Loucy (cell line): ENCODE measurements at regions not wholly inside any gene's neighbourhood (a gene's known extent, or its start where the extent isn't known, plus 50 kb on each side); places are given as distances from the start of the nearest gene placed in this dataset.
"Not testable (repeated sequence)": the region's sequence is repeated elsewhere in the genome, so short reads cannot be mapped to it uniquely, and the experiment has no call there.

Experiments used
- H2AFZ ChIP-seq: fragments of 200-600 bp; sonication (generic); 2 replicates; pipeline ENCODE4 v1.6.0; 2016; ENCODE audit warnings: antibody characterized with exemption, mild to moderate bottlenecking, low read length, moderate library complexity
- H3F3A ChIP-seq: fragments of 200-600 bp; 2 replicates; pipeline ENCODE4 v1.6.0; 2016; ENCODE audit warnings: antibody characterized with exemption, low read depth, mild to moderate bottlenecking
- H3K27me3 ChIP-seq: fragments of 200-600 bp; sonication (generic); 2 replicates; pipeline ENCODE4 v1.6.1; 2014; ENCODE audit warnings: low read length, mild to moderate bottlenecking; ENCODE audit not compliant: insufficient read depth, poor library complexity, severe bottlenecking
- H3K36me3 ChIP-seq: fragments of 200-600 bp; sonication (generic); 2 replicates; pipeline ENCODE4 v1.6.1; 2016; ENCODE audit warnings: low read length; ENCODE audit not compliant: insufficient read depth
- H3K4me1 ChIP-seq: fragments of 200-600 bp; sonication (generic); 2 replicates; pipeline ENCODE4 v1.5.1; 2014; ENCODE audit warnings: low read length, mild to moderate bottlenecking; ENCODE audit not compliant: insufficient read depth, poor library complexity, severe bottlenecking
- H3K4me2 ChIP-seq: fragments of 200-600 bp; sonication (generic); 2 replicates; pipeline ENCODE4 v1.6.0; 2014; ENCODE audit warnings: antibody characterized with exemption, low read length, low read depth, mild to moderate bottlenecking; ENCODE audit not compliant: poor library complexity, severe bottlenecking
- H3K4me3 ChIP-seq: fragments of 200-600 bp; sonication (generic); 2 replicates; pipeline ENCODE4 v1.5.1; 2014; ENCODE audit warnings: low read length, mild to moderate bottlenecking, mixed read lengths; ENCODE audit not compliant: poor library complexity, severe bottlenecking
- H3K79me2 ChIP-seq: fragments of 200-600 bp; sonication (generic); 2 replicates; pipeline ENCODE4 v1.6.1; 2014; ENCODE audit warnings: low read length; ENCODE audit not compliant: insufficient read depth
- H3K9ac ChIP-seq: fragments of 200-600 bp; sonication (generic); 2 replicates; pipeline ENCODE4 v1.6.0; 2014; ENCODE audit warnings: mild to moderate bottlenecking, low read depth, low read length, moderate library complexity; ENCODE audit not compliant: poor library complexity, severe bottlenecking
- H3K9me2 ChIP-seq: fragments of 200-600 bp; sonication (generic); replicated peaks from 2 replicates; pipeline ENCODE4 v1.6.1; 2016; ENCODE audit warnings: low read depth, low read length, mixed read lengths
- H3K9me3 ChIP-seq: fragments of 200-600 bp; sonication (generic); 2 replicates; pipeline ENCODE4 v1.6.1; 2014; ENCODE audit warnings: mild to moderate bottlenecking, antibody characterized with exemption, low read length, low read depth; ENCODE audit not compliant: insufficient read depth
- H4K20me1 ChIP-seq: fragments of 200-600 bp; sonication (generic); 2 replicates; pipeline ENCODE4 v1.6.0; 2014; ENCODE audit warnings: antibody characterized with exemption, low read length, mild to moderate bottlenecking; ENCODE audit not compliant: insufficient read depth, poor library complexity, severe bottlenecking
- CTCF ChIP-seq: fragments of 200-600 bp; sonication (generic); conservative IDR thresholded peaks from 2 replicates; pipeline ENCODE4 v1.5.1; 2014; ENCODE audit warnings: mild to moderate bottlenecking, antibody characterized with exemption, low read length
- EZH2phosphoT487 ChIP-seq: fragments of 200-600 bp; IDR thresholded peaks from 2 replicates; pipeline ENCODE4 v1.6.1; 2018; ENCODE audit warnings: antibody characterized with exemption, mild to moderate bottlenecking, moderate library complexity, borderline replicate concordance

DNA sequence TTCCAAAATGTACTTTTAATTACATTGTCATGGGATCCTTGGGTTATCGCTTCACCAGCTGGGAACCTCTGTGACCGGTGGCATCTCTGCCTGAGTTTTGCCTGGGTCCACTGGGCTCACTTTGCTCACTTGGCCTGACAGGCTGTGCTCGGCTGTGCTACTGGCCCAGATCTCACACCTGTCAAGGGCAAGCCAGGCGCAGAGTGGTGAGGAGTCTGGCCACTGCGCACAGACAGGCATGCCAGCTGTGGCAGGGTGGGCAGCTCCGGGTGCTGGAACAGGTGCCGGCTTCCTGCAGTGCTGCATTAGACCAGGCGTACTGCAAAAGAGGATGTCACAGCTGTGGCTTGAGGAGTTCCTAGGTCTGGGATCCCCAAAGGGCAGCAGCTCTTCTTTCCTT, 489.8 kb downstream of the TENT5A start:
- H3K4me1 ChIP-seq, result no peaks in the 10 kb centered on the region
- TF ChIP-seq EZH2phosphoT487 (no peak), CTCF (no peak)
- H3F3A ChIP-seq, result peaks cover 3% of the 10 kb centered on the region; the same call in 1 of the 2 replicates
- no peaks in the 10 kb centered on the region for H3K36me3 ChIP-seq
- H4K20me1 ChIP-seq, result no peaks in the 10 kb centered on the region
- H3K9me2 ChIP-seq, result no peaks in the 10 kb centered on the region
- no peaks in the 10 kb centered on the region for H3K27me3 ChIP-seq
- no peak overlapping the region for H3K9ac ChIP-seq
- H3K4me3 ChIP-seq, result no peak overlapping the region
- H3K4me2 ChIP-seq, result no peak overlapping the region
- H3K9me3 ChIP-seq, result no peaks in the 10 kb centered on the region
- no peaks in the 10 kb centered on the region for H3K79me2 ChIP-seq
- H2AFZ ChIP-seq, result no peak overlapping the region

GRCh38 chr6:81256223-81256622, 496.3 kb downstream of the TENT5A start:
- H3K4me2 ChIP-seq, H2AFZ ChIP-seq, H3K79me2 ChIP-seq, H3K4me1 ChIP-seq, H4K20me1 ChIP-seq, H3K9ac ChIP-seq, H3K4me3 ChIP-seq, H3K36me3 ChIP-seq, H3K9me2 ChIP-seq, H3K27me3 ChIP-seq, H3F3A ChIP-seq, H3K9me3 ChIP-seq: not testable (repeated sequence)

GRCh38 chr6:81253821-81254220, 498.7 kb downstream of the TENT5A start:
- no peak for TF ChIP-seq EZH2phosphoT487
- TF ChIP-seq CTCF, result no peak

DNA sequence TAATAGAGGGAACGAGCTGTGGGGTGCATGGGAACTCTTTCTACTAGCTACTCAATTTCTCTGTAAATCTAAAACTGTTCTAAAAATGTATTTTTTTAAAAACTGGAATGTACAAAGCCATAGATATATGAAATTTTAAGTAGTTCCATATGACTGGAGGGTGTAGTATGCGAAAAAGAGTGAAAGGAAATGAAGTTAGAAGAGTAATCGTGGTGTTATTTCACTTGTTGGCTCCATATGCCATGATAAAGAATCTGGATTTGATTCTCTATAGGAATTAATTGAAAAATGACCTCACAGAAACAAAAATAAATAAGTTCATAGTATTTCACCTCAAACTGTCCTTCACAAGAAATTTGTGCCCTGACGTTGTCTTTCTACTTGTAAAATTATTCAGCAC, 500.2 kb downstream of the TENT5A start:
- H3K9me3 ChIP-seq, result no peaks in the 10 kb centered on the region
- no peak overlapping the region for H3K9ac ChIP-seq
- H3K4me2 ChIP-seq, result no peak overlapping the region
- no peak overlapping the region for H2AFZ ChIP-seq
- H3K9me2 ChIP-seq, result no peaks in the 10 kb centered on the region
- no peak overlapping the region for H3K4me3 ChIP-seq
- TF ChIP-seq CTCF (no peak), EZH2phosphoT487 (no peak)
- no peaks in the 10 kb centered on the region for H3F3A ChIP-seq
- no peaks in the 10 kb centered on the region for H4K20me1 ChIP-seq
- no peaks in the 10 kb centered on the region for H3K36me3 ChIP-seq
- H3K27me3 ChIP-seq, result no peaks in the 10 kb centered on the region
- no peaks in the 10 kb centered on the region for H3K79me2 ChIP-seq
- no peaks in the 10 kb centered on the region for H3K4me1 ChIP-seq

More at GRCh38 chr6:81253821-81254220, 498.7 kb downstream of the TENT5A start:
- Histone ChIP-seq H3K4me2 (no peak overlapping the region), H3K27me3 (no peaks in the 10 kb centered on the region), H3K4me1 (no peaks in the 10 kb centered on the region), H2AFZ (no peak overlapping the region), H3K36me3 (no peaks in the 10 kb centered on the region), H3K9ac (no peak overlapping the region), H3K79me2 (no peaks in the 10 kb centered on the region), H3K4me3 (no peak overlapping the region), H3K9me2 (no peaks in the 10 kb centered on the region), H3F3A (no peaks in the 10 kb centered on the region), H3K9me3 (no peaks in the 10 kb centered on the region), H4K20me1 (no peaks in the 10 kb centered on the region)
